Adrenal gland (tissue), 5 donors: ENCODE measurements at regions not wholly inside any gene's neighbourhood (a gene's known extent, or its start where the extent isn't known, plus 50 kb on each side); places are given as distances from the start of the nearest gene placed in this dataset.

ENCODE experiments used
- POLR2A ChIP-seq, 2 donors: fragments of 450-650 bp; IDR thresholded peaks; one replicate each; pipeline ENCODE4 v1.6.1; 2017; ENCODE audit warnings: antibody characterized with exemption in 2 of 2, mild to moderate bottlenecking in 2 of 2, moderate library complexity in 1 of 2
- TF ChIP-seq, protein P1 (sequence below), 6 experiments: fragments of 450-650 bp in 4 of 6; fragments of 200-600 bp in 2 of 6; sonication (generic) in 1 of 6; IDR thresholded peaks; 1 replicate in 5 of 6; 2 replicates in 1 of 6; pipeline versions ENCODE4 v1.5.1 to v1.8.0; 2016 to 2021; ENCODE audit warnings: antibody characterized with exemption in 6 of 6, mild to moderate bottlenecking in 2 of 6, moderate library complexity in 1 of 6
- donor health status: DM: no; HTN: no; CAD: no.

GRCh38 chr9:7607421-7607820, 192.2 kb downstream of the DMAC1 start:
- TF ChIP-seq, protein P1, sequence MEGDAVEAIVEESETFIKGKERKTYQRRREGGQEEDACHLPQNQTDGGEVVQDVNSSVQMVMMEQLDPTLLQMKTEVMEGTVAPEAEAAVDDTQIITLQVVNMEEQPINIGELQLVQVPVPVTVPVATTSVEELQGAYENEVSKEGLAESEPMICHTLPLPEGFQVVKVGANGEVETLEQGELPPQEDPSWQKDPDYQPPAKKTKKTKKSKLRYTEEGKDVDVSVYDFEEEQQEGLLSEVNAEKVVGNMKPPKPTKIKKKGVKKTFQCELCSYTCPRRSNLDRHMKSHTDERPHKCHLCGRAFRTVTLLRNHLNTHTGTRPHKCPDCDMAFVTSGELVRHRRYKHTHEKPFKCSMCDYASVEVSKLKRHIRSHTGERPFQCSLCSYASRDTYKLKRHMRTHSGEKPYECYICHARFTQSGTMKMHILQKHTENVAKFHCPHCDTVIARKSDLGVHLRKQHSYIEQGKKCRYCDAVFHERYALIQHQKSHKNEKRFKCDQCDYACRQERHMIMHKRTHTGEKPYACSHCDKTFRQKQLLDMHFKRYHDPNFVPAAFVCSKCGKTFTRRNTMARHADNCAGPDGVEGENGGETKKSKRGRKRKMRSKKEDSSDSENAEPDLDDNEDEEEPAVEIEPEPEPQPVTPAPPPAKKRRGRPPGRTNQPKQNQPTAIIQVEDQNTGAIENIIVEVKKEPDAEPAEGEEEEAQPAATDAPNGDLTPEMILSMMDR (IDR thresholded peaks at IDR 0.05) = no peak
- no peak for TF ChIP-seq POLR2A (IDR thresholded peaks at IDR 0.05)
